Coronary artery (tissue), 2 donors: ENCODE measurements at regions not wholly inside any gene's neighbourhood (a gene's known extent, or its start where the extent isn't known, plus 50 kb on each side); places are given as distances from the start of the nearest gene placed in this dataset.
"Not testable (repeated sequence)": the region's sequence is repeated elsewhere in the genome, so short reads cannot be mapped to it uniquely, and the experiment has no call there.

Experiments used
- DNase-seq: peaks from one replicate; pipeline ENCODE4 v3.0.0-alpha.2; 2017; ENCODE audit warnings: low spot score
- H3K27ac ChIP-seq, 2 donors: fragments of 200-600 bp; sonication (generic); one replicate each; pipeline ENCODE4 v1.5.1; 2016 to 2019
- H3K4me3 ChIP-seq: fragments of 200-600 bp; sonication (generic); 2 replicates; pipeline ENCODE4 v1.5.1; 2016; ENCODE audit warnings: mild to moderate bottlenecking, moderate library complexity

DNA sequence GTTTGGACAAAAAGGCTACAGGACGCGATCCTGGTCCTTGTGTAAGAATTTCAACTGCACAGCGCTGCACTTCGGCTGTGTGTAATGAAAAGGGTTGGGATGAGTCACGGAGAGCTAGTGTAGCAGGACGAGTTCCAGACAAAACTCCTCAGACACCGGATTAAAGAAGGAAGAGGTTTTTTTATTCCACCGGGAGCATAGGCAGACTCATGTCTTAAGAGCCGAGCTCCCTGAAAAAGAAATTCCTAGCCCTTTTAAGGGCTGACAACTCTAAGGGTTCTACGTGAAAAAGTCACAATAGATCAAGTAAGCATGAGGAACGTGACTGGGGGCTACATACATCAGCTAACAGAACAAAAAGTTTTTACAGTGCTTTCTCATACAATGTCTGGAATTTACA, 54.8 kb upstream of the FAM90A1 start:
- H3K4me3 ChIP-seq, H3K27ac ChIP-seq, DNase-seq: not testable (repeated sequence)

- not testable (repeated sequence) for H3K27ac ChIP-seq, H3K4me3 ChIP-seq, DNase-seq
Measured at GRCh38 chr12:8285681-8286080, 58.3 kb upstream of the FAM90A1 start.

- DNase-seq, H3K27ac ChIP-seq, H3K4me3 ChIP-seq: not testable (repeated sequence)
Measured at GRCh38 chr12:8291764-8292163, 64.3 kb upstream of the FAM90A1 start.

- not testable (repeated sequence) for H3K4me3 ChIP-seq, H3K27ac ChIP-seq, DNase-seq
Measured at GRCh38 chr12:8294662-8295061, 67.2 kb upstream of the FAM90A1 start.

DNA sequence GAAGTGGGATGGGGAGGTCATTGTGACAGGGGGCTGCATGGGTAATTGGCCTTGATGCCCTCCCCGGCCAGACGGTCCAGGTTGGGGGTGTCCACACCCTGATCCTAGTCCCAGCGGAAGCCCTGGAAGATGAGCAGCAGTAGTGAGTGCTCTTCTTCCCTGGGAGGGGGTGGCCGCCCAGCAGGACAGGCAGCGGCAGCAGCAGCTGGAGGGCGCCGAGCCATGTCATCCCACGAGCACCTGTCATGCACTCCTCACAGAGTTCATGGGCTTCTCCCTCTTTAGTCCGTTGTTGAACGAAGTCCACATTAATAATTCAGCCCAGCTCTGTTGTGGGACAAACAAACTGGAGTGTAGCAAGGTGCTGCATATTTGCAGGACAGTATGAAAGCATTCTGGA, 81.2 kb upstream of the FAM90A1 start:
- not testable (repeated sequence) for H3K4me3 ChIP-seq, H3K27ac ChIP-seq, DNase-seq

GRCh38 chr12:8315997-8316396, 88.6 kb upstream of the FAM90A1 start:
- not testable (repeated sequence) for H3K4me3 ChIP-seq, H3K27ac ChIP-seq, DNase-seq

GRCh38 chr12:8317675-8318074, 90.3 kb upstream of the FAM90A1 start:
- H3K4me3 ChIP-seq, H3K27ac ChIP-seq, DNase-seq: not testable (repeated sequence)

DNA sequence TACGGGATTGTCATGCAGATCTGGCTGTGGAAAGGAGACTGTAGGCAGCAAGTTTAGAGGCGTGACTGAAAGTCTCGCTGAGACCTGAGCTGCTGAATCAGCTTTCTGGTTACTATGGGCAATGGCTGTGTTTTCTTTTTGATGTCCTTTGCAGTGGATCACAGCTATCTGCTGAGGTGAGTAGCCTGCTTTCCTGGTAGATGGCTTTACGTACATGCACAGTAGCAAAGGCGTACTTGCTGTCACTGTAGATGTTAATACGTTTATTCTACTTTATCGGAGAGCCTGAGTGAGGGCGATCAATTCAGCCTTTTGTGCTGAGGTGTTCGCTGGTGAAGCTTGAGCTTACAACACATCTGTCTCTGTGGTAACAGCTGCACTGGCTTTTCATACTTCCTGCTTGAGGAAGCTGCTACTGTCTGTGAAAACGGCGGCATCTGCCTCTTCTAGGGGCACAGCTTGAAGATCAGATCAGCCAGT, 92.9 kb upstream of the FAM90A1 start:
- not testable (repeated sequence) for H3K27ac ChIP-seq, H3K4me3 ChIP-seq, DNase-seq

DNA sequence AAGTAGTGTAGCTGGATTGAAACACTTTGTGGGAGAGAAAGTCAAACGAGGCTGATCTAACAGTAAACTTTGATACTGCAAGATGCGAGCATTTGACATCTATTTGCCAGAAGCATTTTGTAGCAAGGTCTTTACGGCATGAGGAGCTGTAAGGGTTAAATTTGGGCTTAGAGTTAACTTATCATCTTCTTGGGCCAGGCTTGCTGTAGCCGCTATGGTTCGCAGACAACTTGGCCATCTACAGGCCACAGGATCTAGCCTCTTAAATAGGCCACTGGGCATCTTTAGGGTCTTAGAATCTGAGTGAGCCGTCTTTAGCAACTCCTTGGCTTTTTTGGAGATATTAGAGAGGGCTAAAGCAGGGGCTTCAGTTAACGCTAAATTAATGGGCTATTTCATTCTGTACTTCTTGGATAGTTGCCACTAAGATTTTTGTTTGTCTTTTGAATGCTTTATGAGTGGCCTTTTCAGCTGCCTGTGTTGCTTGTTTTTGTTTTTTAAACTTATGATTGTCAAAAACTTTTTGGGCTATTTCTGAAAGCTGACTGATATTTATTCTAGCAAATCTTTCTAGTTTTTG, 93.5 kb upstream of the FAM90A1 start:
- DNase-seq, H3K4me3 ChIP-seq, H3K27ac ChIP-seq: not testable (repeated sequence)

DNA sequence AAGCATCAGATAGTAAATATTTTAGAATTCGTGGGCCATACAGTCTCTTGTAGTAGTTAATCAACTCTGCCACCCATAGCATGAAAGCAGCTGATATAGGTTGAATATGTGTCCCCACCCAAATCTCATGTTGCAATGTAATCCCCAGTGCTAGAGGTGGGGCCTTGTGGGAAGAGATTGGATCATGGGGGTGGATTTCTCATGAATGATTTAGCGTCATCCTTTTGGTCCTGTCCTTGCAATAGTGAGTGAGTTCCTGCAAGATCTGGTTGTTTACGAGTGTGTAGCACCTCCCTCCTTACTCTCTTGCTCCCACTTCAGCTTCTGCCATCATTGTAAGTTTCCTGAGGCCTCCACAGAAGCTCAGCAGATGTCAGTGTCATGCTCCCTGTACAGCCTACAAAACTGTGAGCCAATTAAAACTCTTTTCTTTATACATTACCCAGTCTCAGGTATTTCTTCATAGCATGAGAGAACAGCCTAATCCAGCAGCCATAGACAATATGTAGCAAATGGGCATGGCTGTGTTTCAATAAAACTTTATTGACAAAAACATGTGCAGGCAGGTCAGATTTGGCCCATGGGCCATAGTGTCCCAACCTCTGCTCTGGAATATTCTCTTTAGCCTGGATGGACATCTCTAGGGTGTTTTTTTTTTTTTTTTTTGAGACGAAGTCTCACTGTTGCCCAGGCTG, 97.9 kb upstream of the FAM90A1 start:
- not testable (repeated sequence) for H3K4me3 ChIP-seq, DNase-seq, H3K27ac ChIP-seq

DNA sequence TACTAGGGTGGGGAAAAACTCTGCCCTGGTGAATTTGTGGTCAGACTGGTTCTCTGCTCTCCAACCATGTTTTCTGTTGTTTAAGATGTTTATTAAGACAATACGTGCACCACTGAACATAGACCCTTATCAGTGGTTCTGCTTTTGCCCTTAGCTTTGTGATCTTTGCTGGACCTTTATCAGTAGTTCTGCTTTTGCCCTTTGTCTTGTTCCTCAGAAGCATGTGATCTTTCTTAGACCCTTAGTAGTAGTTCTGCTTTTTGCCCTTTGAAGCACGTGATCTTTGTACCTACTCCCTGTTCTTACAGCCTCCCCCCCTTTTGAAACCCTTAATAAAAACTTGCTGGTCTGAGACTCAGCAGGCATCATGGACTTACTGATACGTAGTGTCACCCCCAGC, 101.4 kb upstream of the FAM90A1 start:
- not testable (repeated sequence) for DNase-seq, H3K4me3 ChIP-seq, H3K27ac ChIP-seq

DNA sequence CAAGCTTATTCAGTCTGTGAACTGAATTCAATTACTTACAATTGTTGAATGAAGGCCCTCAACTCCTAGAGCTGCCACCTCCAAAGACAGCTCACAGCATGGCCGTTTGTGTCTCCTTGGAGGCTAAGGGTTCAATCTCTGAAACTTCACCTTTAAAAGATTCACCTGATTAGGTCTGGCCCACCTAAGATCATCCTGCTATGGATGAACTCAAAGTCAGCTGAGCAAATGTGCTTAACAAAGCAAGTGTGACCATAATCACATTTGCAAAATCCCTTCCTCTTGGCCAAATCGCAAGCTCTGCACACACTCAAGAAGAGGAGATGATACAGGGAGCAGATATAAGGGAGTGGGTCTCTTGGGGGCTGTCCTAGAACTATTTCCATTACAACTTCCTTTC, 105.0 kb upstream of the FAM90A1 start:
- DNase-seq, H3K4me3 ChIP-seq, H3K27ac ChIP-seq: not testable (repeated sequence)

DNA sequence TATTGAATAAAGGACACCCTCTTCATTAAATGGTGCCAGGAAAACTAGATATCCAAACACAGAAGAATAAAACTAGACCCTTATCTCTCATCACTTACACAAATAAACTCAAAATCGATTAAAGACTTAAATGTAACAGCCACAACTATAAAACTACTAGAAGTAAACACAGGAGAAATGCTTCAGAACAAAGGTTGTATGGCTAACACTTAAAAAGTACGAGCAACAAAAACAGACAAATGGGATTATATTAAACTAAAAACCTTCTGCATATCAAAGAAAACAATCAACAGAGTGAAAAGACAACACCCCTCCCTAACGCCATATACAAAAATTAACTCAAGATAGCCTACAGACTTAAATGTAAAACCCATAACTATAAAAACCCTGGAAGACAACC, 104.7 kb upstream of the CLEC6A start:
- DNase-seq, H3K27ac ChIP-seq, H3K4me3 ChIP-seq: not testable (repeated sequence)

- DNase-seq, H3K27ac ChIP-seq, H3K4me3 ChIP-seq: not testable (repeated sequence)
Measured at GRCh38 chr12:8354741-8355140, 101.0 kb upstream of the CLEC6A start.

DNA sequence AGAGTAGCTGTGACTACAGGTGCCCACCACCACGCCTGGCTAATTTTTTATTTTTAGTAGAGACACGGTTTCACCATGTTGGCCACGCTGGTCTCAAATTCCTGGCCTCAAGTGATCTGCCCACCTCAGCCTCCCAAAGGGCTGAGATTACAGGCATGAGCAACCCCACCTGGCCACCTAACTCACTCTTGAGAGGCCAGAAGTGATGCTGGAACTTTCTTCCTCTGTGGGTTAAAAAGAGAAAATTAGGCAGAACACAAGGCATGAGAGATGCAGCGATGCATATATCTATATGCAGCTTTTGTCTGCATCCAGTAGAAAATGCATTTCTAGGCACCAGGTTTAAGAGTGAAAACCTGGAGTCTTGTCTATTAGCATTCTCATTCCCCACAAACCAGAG, 100.2 kb upstream of the CLEC6A start:
- not testable (repeated sequence) for H3K4me3 ChIP-seq, H3K27ac ChIP-seq, DNase-seq

DNA sequence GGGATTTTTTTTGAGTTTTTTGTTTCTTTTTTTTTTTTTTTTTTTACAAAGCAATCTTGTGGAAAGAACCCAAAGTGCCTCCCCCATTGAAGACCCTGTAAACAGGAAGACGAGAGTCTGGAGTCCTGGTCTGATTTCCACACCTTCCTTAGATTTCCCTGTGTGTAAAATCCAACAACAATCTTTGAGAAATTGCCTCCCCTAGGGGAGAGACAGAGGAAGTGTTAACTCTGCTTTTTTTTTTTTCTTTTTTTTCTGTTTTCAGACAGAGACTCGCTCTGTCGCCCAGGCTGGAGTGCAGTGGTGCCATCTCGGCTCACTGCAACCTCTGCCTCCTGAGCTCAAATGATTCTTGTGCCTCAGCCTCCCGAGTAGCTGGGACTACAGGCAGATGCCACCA, 82.0 kb upstream of the CLEC6A start:
- not testable (repeated sequence) for H3K27ac ChIP-seq, H3K4me3 ChIP-seq, DNase-seq

DNA sequence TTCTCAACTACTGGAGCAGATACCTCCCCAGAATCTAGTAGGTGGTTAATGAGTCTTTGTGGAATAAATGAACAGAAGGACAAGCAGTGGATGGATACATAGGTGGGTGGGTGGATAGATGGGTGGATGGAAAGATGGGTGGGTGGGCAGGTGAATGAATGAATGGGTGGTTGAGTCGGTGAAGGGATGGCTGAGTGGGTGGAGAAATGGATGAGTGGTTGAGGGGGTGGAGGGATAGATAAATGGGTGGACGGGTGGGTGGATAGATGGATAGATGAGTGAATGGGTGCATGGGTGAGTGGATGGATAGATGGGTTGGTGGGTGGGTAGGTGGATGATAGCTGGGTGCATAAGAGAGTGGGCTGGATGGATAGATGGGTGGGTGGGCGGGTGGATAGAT, 80.6 kb upstream of the CLEC6A start:
- not testable (repeated sequence) for DNase-seq, H3K4me3 ChIP-seq, H3K27ac ChIP-seq

DNA sequence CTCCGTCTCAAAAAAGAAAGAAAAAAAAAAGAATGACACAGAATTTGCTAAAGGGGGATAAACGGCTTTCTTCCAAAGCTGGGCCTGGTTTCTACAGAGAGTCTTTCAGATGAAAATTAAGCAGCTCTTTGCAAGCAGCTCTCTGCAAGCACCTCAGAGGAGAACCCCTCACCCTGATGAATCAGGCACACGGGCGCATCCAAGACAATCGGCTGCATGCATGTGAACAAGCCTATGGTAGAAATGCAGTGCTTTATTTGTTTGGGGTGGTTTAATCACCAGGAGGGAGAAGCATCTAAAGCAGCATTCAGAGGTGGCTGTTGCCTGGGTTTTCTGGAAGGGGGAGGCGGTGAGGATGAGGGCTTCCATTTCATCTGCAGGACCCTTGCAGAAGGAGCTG, 78.0 kb upstream of the CLEC6A start:
- not testable (repeated sequence) for DNase-seq

GRCh38 chr12:8382556-8382955, 73.2 kb upstream of the CLEC6A start:
- H3K27ac ChIP-seq, DNase-seq, H3K4me3 ChIP-seq: not testable (repeated sequence)

More for the DNA sequence above, 78.0 kb upstream of the CLEC6A start:
- H3K4me3 ChIP-seq, H3K27ac ChIP-seq: not testable (repeated sequence)

DNA sequence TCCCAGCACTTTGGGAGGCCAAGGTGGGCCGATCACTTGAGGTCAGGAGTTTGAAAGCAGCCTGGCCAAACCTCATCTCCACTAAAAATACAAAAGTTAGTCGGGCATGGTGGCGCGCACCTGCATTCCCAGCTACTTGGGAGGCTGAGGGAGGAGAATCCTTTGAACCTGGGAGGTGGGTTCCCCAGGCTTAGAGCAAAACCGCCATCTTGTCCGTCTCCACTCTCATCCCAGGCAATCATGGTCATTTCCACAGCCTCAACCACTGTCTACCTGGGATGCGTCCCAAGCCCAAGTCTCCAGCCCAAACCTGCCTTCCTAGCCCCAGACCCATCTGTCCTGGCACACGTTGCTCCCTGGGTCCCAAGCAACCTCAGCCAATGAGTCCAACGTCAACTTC, 71.1 kb upstream of the CLEC6A start:
- not testable (repeated sequence) for DNase-seq, H3K4me3 ChIP-seq, H3K27ac ChIP-seq
